ENCODE measurements at regions not wholly inside any gene's neighbourhood (a gene's known extent, or its start where the extent isn't known, plus 50 kb on each side); places are given as distances from the start of the nearest gene placed in this dataset.

DNA sequence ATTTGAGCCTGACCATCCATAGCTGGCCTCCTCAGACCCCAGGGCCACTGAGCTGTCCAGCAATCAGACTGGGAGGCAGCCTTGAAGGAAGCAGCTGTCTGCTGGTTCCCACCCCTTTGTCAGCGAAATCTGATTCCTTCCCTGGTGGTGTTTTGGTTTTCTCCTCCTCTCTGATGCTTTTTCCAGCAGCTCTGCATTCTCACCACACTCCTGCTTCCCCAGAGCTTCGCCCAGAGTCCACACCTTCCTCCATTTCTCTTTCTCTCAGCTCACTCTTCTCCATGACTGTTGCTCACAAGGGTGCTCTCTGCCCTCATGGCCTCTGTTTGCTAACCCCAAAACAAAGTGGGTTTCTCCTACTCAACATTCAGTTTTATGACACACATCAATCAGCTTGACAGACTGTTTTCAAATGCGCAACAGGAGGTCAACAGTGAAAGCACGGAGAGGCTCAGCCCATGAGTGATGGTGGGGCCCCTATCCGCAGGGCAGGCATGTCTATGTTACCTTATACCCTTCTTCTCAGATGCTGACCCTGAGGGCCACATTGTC is 130.6 kb upstream of the MTNR1B start:
- no peaks in the 10 kb centered on the region for H3K79me2 ChIP-seq (replicated peaks; ENCODE audit: insufficient read depth, low read length)
- H4K20me1 ChIP-seq (ENCODE audit: insufficient read depth) = no peaks in the 10 kb centered on the region
- no peak overlapping the region for H3K4me2 ChIP-seq (ENCODE audit: low read length)
- H2AFZ ChIP-seq (ENCODE audit: low read depth, low read length) = no peak overlapping the region
- no peaks in the 10 kb centered on the region for H3K9me2 ChIP-seq (ENCODE audit: insufficient read depth, low read length)
- peaks cover 10% of the 10 kb centered on the region for H3K36me3 ChIP-seq (ENCODE audit: insufficient read depth, low read length)
- no peak overlapping the region for H3K9ac ChIP-seq (ENCODE audit: low read length)
- H3K9me3 ChIP-seq (ENCODE audit: low read length) = no peaks in the 10 kb centered on the region
- H3K27ac ChIP-seq (ENCODE audit: low read length) = no peak overlapping the region
- TF ChIP-seq POLR2AphosphoS5 (IDR thresholded peaks at IDR 0.05) (no peak), EP300 (conservative IDR thresholded peaks at IDR 0.05; ENCODE audit: poor library complexity, severe bottlenecking) (no peak)
- TF ChIP-seq, protein P1, sequence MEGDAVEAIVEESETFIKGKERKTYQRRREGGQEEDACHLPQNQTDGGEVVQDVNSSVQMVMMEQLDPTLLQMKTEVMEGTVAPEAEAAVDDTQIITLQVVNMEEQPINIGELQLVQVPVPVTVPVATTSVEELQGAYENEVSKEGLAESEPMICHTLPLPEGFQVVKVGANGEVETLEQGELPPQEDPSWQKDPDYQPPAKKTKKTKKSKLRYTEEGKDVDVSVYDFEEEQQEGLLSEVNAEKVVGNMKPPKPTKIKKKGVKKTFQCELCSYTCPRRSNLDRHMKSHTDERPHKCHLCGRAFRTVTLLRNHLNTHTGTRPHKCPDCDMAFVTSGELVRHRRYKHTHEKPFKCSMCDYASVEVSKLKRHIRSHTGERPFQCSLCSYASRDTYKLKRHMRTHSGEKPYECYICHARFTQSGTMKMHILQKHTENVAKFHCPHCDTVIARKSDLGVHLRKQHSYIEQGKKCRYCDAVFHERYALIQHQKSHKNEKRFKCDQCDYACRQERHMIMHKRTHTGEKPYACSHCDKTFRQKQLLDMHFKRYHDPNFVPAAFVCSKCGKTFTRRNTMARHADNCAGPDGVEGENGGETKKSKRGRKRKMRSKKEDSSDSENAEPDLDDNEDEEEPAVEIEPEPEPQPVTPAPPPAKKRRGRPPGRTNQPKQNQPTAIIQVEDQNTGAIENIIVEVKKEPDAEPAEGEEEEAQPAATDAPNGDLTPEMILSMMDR (IDR thresholded peaks at IDR 0.05; ENCODE audit: poor library complexity, severe bottlenecking) = no peak
- no peaks in the 10 kb centered on the region for H3K27me3 ChIP-seq (ENCODE audit: insufficient read depth, low read depth, low read length)
- H3F3A ChIP-seq (ENCODE audit: insufficient read depth, low read length, poor library complexity, severe bottlenecking) = no peaks in the 10 kb centered on the region
- no peak overlapping the region for H3K4me3 ChIP-seq (ENCODE audit: low read length)

DNA sequence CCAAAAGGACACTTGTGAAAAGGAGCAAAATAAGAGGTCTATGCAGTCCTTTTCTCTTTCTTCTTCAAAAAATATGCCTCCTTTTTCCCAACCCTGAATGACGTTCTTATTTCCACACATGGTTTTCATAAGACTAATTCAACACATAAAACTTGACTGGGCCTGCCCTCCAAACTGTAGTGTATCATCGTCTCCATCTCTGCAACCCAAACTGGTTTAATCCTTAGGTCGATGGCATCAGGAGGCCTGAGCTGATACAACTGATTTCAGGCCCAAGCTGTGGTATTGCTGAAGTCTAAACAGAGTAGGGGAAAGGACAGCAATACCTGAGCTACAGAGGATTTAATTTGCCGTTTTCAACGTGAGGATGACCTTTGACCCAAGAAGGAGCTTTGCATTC is 130.0 kb upstream of the MTNR1B start:
- Histone ChIP-seq H3K27me3 (ENCODE audit: insufficient read depth, low read depth, low read length) (no peaks in the 10 kb centered on the region), H3K4me3 (ENCODE audit: low read length) (no peak overlapping the region), H3K79me2 (replicated peaks; ENCODE audit: insufficient read depth, low read length) (no peaks in the 10 kb centered on the region), H3F3A (ENCODE audit: insufficient read depth, low read length, poor library complexity, severe bottlenecking) (no peaks in the 10 kb centered on the region), H3K9me2 (ENCODE audit: insufficient read depth, low read length) (no peaks in the 10 kb centered on the region), H3K9ac (ENCODE audit: low read length) (no peak overlapping the region), H4K20me1 (ENCODE audit: insufficient read depth) (no peaks in the 10 kb centered on the region), H3K36me3 (ENCODE audit: insufficient read depth, low read length) (peaks cover 12% of the 10 kb centered on the region), H2AFZ (ENCODE audit: low read depth, low read length) (no peak overlapping the region), H3K4me2 (ENCODE audit: low read length) (no peak overlapping the region), H3K9me3 (ENCODE audit: low read length) (no peaks in the 10 kb centered on the region), H3K27ac (ENCODE audit: low read length) (no peak overlapping the region)
- TF ChIP-seq, protein P1 (IDR thresholded peaks at IDR 0.05; ENCODE audit: poor library complexity, severe bottlenecking) = no peak
- TF ChIP-seq EZH2 (IDR thresholded peaks at IDR 0.05; ENCODE audit: borderline replicate concordance, insufficient read depth, low read length, poor library complexity, severe bottlenecking) (no peak), EP300 (conservative IDR thresholded peaks at IDR 0.05; ENCODE audit: poor library complexity, severe bottlenecking) (no peak), TAF1 (IDR thresholded peaks at IDR 0.05; ENCODE audit: low read depth) (no peak), POLR2AphosphoS5 (IDR thresholded peaks at IDR 0.05) (no peak), SMC3 (conservative IDR thresholded peaks at IDR 0.05; ENCODE audit: poor library complexity) (no peak), RAD21 (conservative IDR thresholded peaks at IDR 0.05) (no peak), MXI1 (conservative IDR thresholded peaks at IDR 0.05; ENCODE audit: poor library complexity, severe bottlenecking) (no peak)
- TF ChIP-seq, protein P2, sequence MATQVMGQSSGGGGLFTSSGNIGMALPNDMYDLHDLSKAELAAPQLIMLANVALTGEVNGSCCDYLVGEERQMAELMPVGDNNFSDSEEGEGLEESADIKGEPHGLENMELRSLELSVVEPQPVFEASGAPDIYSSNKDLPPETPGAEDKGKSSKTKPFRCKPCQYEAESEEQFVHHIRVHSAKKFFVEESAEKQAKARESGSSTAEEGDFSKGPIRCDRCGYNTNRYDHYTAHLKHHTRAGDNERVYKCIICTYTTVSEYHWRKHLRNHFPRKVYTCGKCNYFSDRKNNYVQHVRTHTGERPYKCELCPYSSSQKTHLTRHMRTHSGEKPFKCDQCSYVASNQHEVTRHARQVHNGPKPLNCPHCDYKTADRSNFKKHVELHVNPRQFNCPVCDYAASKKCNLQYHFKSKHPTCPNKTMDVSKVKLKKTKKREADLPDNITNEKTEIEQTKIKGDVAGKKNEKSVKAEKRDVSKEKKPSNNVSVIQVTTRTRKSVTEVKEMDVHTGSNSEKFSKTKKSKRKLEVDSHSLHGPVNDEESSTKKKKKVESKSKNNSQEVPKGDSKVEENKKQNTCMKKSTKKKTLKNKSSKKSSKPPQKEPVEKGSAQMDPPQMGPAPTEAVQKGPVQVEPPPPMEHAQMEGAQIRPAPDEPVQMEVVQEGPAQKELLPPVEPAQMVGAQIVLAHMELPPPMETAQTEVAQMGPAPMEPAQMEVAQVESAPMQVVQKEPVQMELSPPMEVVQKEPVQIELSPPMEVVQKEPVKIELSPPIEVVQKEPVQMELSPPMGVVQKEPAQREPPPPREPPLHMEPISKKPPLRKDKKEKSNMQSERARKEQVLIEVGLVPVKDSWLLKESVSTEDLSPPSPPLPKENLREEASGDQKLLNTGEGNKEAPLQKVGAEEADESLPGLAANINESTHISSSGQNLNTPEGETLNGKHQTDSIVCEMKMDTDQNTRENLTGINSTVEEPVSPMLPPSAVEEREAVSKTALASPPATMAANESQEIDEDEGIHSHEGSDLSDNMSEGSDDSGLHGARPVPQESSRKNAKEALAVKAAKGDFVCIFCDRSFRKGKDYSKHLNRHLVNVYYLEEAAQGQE (IDR thresholded peaks at IDR 0.05; ENCODE audit: borderline replicate concordance) = no peak

Data from neural cell (in vitro differentiated cells).